ENCODE measurements at regions not wholly inside any gene's neighbourhood (a gene's known extent, or its start where the extent isn't known, plus 50 kb on each side); places are given as distances from the start of the nearest gene placed in this dataset.

- H3K9me3 ChIP-seq, result no peaks in the 10 kb centered on the region
- H3K36me3 ChIP-seq, result no peaks in the 10 kb centered on the region
- H3K4me3 ChIP-seq, result no peak overlapping the region
- no peaks in the 10 kb centered on the region for H3K4me1 ChIP-seq
- no peaks in the 10 kb centered on the region for H3K27me3 ChIP-seq
- ATAC-seq, result peak in 1 of 4 donors; percentile 22
- H3K27ac ChIP-seq, result no peak overlapping the region
- no peak for TF ChIP-seq CTCF (IDR thresholded peaks at IDR 0.05)
- TF ChIP-seq POLR2A (IDR thresholded peaks at IDR 0.05), result no peak
- DNase-seq, result no peak
- intact Hi-C loops (cut with DNase I), result no loop called here
- 69% methylated on average over 3 of the region's 3 CpGs for WGBS (ENCODE audit: insufficient coverage, low coverage, low lambda C conversion rate, missing lambda C conversion rate)
Measured at GRCh38 chr17:70352834-70353233, 183.5 kb downstream of the KCNJ2 start.

GRCh38 chr17:70353408-70354092 lies 184.2 kb downstream of the KCNJ2 start:
- no peaks in the 10 kb centered on the region for H3K27me3 ChIP-seq
- no peak overlapping the region for H3K27ac ChIP-seq
- no peaks in the 10 kb centered on the region for H3K4me1 ChIP-seq
- no peaks in the 10 kb centered on the region for H3K36me3 ChIP-seq
- no peak for DNase-seq
- WGBS (ENCODE audit: insufficient coverage, low coverage, low lambda C conversion rate, missing lambda C conversion rate), result 49% methylated on average over 2 of the region's 2 CpGs
- H3K4me3 ChIP-seq, result no peak overlapping the region
- no peaks in the 10 kb centered on the region for H3K9me3 ChIP-seq
- ATAC-seq, result no peak
- intact Hi-C loops (cut with DNase I), result no loop called here
- TF ChIP-seq POLR2A (IDR thresholded peaks at IDR 0.05), result no peak
- no peak for TF ChIP-seq CTCF (IDR thresholded peaks at IDR 0.05)

DNA sequence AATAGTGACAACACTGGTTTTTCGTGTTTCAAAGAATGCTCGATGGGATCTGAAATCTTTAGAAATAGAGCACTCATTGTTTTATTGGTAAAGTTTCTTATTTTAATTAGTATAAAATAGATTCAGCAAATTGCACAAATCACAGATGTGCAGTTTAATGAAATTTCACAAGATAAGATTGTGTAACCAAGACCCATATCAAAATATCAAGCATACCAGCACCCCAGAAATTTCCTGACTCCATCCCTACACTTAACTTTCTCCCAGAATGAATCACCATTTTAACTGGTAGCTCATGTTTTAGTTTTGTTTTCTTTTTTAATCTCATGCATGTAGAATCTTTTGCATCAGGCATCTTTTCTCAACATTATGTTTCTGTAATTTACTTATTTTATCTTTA lies 185.9 kb downstream of the KCNJ2 start:
- no peak for TF ChIP-seq CTCF (IDR thresholded peaks at IDR 0.05)
- TF ChIP-seq POLR2A (IDR thresholded peaks at IDR 0.05), result no peak
- 66% methylated on average over 2 of the region's 2 CpGs for WGBS (ENCODE audit: insufficient coverage, low coverage, low lambda C conversion rate, missing lambda C conversion rate)
- Histone ChIP-seq H3K4me3 (no peak overlapping the region), H3K36me3 (no peaks in the 10 kb centered on the region), H3K27ac (no peak overlapping the region), H3K4me1 (no peaks in the 10 kb centered on the region), H3K27me3 (no peaks in the 10 kb centered on the region), H3K9me3 (no peaks in the 10 kb centered on the region)
- DNase-seq, result no peak
- intact Hi-C loops (cut with DNase I), result no loop called here
- ATAC-seq, result no peak

GRCh38 chr17:70357190-70357589 lies 187.9 kb downstream of the KCNJ2 start:
- H3K9me3 ChIP-seq, result no peaks in the 10 kb centered on the region
- no peak for ATAC-seq
- H3K4me1 ChIP-seq, result no peaks in the 10 kb centered on the region
- no peak for DNase-seq
- no peak overlapping the region for H3K27ac ChIP-seq
- H3K36me3 ChIP-seq, result no peaks in the 10 kb centered on the region
- intact Hi-C loops (cut with DNase I), result no loop called here
- no peak overlapping the region for H3K4me3 ChIP-seq
- H3K27me3 ChIP-seq, result no peaks in the 10 kb centered on the region
- TF ChIP-seq POLR2A (IDR thresholded peaks at IDR 0.05) (no peak), CTCF (IDR thresholded peaks at IDR 0.05) (no peak)
- WGBS (ENCODE audit: insufficient coverage, low coverage, low lambda C conversion rate, missing lambda C conversion rate), result 60% methylated on average over 5 of the region's 5 CpGs
